SH-SY5Y (cell line): ENCODE measurements at regions not wholly inside any gene's neighbourhood (a gene's known extent, or its start where the extent isn't known, plus 50 kb on each side); places are given as distances from the start of the nearest gene placed in this dataset.

Experiments
- GATA2 ChIP-seq: IDR thresholded peaks from 2 replicates; pipeline ENCODE4 v1.6.1; 2011; ENCODE audit warnings: mild to moderate bottlenecking, low read depth, low read length
- GATA3 ChIP-seq: IDR thresholded peaks from 2 replicates; pipeline ENCODE4 v1.6.1; 2011; ENCODE audit warnings: low read depth, mild to moderate bottlenecking, low read length, moderate library complexity

GRCh38 chr15:96764946-96765345 is 434.4 kb downstream of the NR2F2 start:
- no peak for TF ChIP-seq GATA3
- TF ChIP-seq GATA2: no peak
